H1 (cell line): ENCODE measurements at regions not wholly inside any gene's neighbourhood (a gene's known extent, or its start where the extent isn't known, plus 50 kb on each side); places are given as distances from the start of the nearest gene placed in this dataset.

Experiments
- BACH1 ChIP-seq: IDR thresholded peaks from 2 replicates; pipeline ENCODE4 v1.6.1; 2012; ENCODE audit warnings: low read length, improper control_type of control experiment
- JUN ChIP-seq: IDR thresholded peaks from 2 replicates; pipeline ENCODE4 v1.6.1; 2011; ENCODE audit warnings: low read depth, mild to moderate bottlenecking, improper control_type of control experiment, low read length
- KDM5A ChIP-seq: fragments of 200-600 bp; IDR thresholded peaks from 2 replicates; pipeline ENCODE4 v1.7.1; 2012; ENCODE audit warnings: mild to moderate bottlenecking, low read length, inconsistent platforms, mixed read lengths
- MAX ChIP-seq: IDR thresholded peaks from 2 replicates; pipeline ENCODE4 v1.6.1; 2012; ENCODE audit warnings: inconsistent platforms
- SUZ12 ChIP-seq: fragments of 200-600 bp; sonication (generic); IDR thresholded peaks from 2 replicates; pipeline ENCODE4 v1.6.1; 2012; ENCODE audit warnings: mild to moderate bottlenecking, inconsistent platforms, low read length, moderate library complexity, mixed read lengths
- TAF7 ChIP-seq: optimal IDR thresholded peaks from 2 replicates; pipeline ENCODE3; 2011; ENCODE audit warnings: low read depth, mild to moderate bottlenecking, inconsistent platforms, low read length, moderate library complexity, borderline replicate concordance

GRCh38 chr2:160702754-160703153 lies 209.1 kb upstream of the RBMS1 start (continued):
- TF ChIP-seq SUZ12 (no peak), TAF7 (no peak), BACH1 (no peak), MAX (no peak), KDM5A (no peak), JUN (no peak)
